ENCODE measurements at regions not wholly inside any gene's neighbourhood (a gene's known extent, or its start where the extent isn't known, plus 50 kb on each side); places are given as distances from the start of the nearest gene placed in this dataset.
"Not testable (repeated sequence)": the region's sequence is repeated elsewhere in the genome, so short reads cannot be mapped to it uniquely, and the experiment has no call there.

- DNase-seq (ENCODE audit: extremely low read depth in 1 of 11, low read depth in 9 of 11, low spot score in 4 of 11) = peak in 1 of 11 donors; percentile 12
These were observed 104.8 kb upstream of the TFPI start for GRCh38 chr2:187658952-187659525.

GRCh38 chr2:187676050-187676449 lies 121.8 kb upstream of the TFPI start:
- DNase-seq (ENCODE audit: extremely low read depth in 1 of 11, low read depth in 9 of 11, low spot score in 4 of 11) = not testable (repeated sequence)

GRCh38 chr2:187679454-187679853 lies 125.2 kb upstream of the TFPI start:
- DNase-seq (ENCODE audit: extremely low read depth in 1 of 11, low read depth in 9 of 11, low spot score in 4 of 11) = no peak

GRCh38 chr2:187684174-187684573 lies 129.9 kb upstream of the TFPI start:
- DNase-seq (ENCODE audit: extremely low read depth in 1 of 11, low read depth in 9 of 11, low spot score in 4 of 11) = no peak

GRCh38 chr2:187686416-187687024 lies 132.3 kb upstream of the TFPI start:
- DNase-seq (ENCODE audit: extremely low read depth in 1 of 11, low read depth in 9 of 11, low spot score in 4 of 11) = no peak

GRCh38 chr2:187687585-187687984 lies 133.3 kb upstream of the TFPI start:
- DNase-seq (ENCODE audit: extremely low read depth in 1 of 11, low read depth in 9 of 11, low spot score in 4 of 11) = no peak

GRCh38 chr2:187689372-187689771 lies 135.1 kb upstream of the TFPI start:
- DNase-seq (ENCODE audit: extremely low read depth in 1 of 11, low read depth in 9 of 11, low spot score in 4 of 11) = no peak

GRCh38 chr2:187693923-187694322 lies 139.7 kb upstream of the TFPI start:
- no peak for DNase-seq (ENCODE audit: extremely low read depth in 1 of 11, low read depth in 9 of 11, low spot score in 4 of 11)

- not testable (repeated sequence) for DNase-seq (ENCODE audit: extremely low read depth in 1 of 11, low read depth in 9 of 11, low spot score in 4 of 11)
These were observed 142.4 kb upstream of the TFPI start for GRCh38 chr2:187696644-187697043.

GRCh38 chr2:187698374-187699110 lies 144.3 kb upstream of the TFPI start:
- no peak for DNase-seq (ENCODE audit: extremely low read depth in 1 of 11, low read depth in 9 of 11, low spot score in 4 of 11)

GRCh38 chr2:187702157-187702556 lies 147.9 kb upstream of the TFPI start:
- no peak for DNase-seq (ENCODE audit: extremely low read depth in 1 of 11, low read depth in 9 of 11, low spot score in 4 of 11)

- DNase-seq (ENCODE audit: extremely low read depth in 1 of 11, low read depth in 9 of 11, low spot score in 4 of 11) = no peak
These were observed 154.0 kb upstream of the TFPI start for GRCh38 chr2:187708272-187708671.

- peak in 1 of 11 donors; percentile 27 for DNase-seq (ENCODE audit: extremely low read depth in 1 of 11, low read depth in 9 of 11, low spot score in 4 of 11)
These were observed 154.8 kb upstream of the TFPI start for GRCh38 chr2:187709065-187709464.

GRCh38 chr2:187710791-187711521 lies 156.7 kb upstream of the TFPI start:
- DNase-seq (ENCODE audit: extremely low read depth in 1 of 11, low read depth in 9 of 11, low spot score in 4 of 11) = no peak

GRCh38 chr2:187715590-187715989 lies 161.4 kb upstream of the TFPI start:
- no peak for DNase-seq (ENCODE audit: extremely low read depth in 1 of 11, low read depth in 9 of 11, low spot score in 4 of 11)

- no peak for DNase-seq (ENCODE audit: extremely low read depth in 1 of 11, low read depth in 9 of 11, low spot score in 4 of 11)
These were observed 162.1 kb upstream of the TFPI start for GRCh38 chr2:187716301-187716700.

- no peak for DNase-seq (ENCODE audit: extremely low read depth in 1 of 11, low read depth in 9 of 11, low spot score in 4 of 11)
These were observed 163.9 kb upstream of the TFPI start for GRCh38 chr2:187718092-187718491.

- no peak for DNase-seq (ENCODE audit: extremely low read depth in 1 of 11, low read depth in 9 of 11, low spot score in 4 of 11)
These were observed 165.3 kb upstream of the TFPI start for GRCh38 chr2:187719510-187719909.

- no peak for DNase-seq (ENCODE audit: extremely low read depth in 1 of 11, low read depth in 9 of 11, low spot score in 4 of 11)
These were observed 194.7 kb upstream of the TFPI start for GRCh38 chr2:187748958-187749357.
